IMR-90 (cell line): ENCODE measurements at regions not wholly inside any gene's neighbourhood (a gene's known extent, or its start where the extent isn't known, plus 50 kb on each side); places are given as distances from the start of the nearest gene placed in this dataset.

ENCODE experiments used
- ATAC-seq: fragments of 200-7000 bp; cut with Tn5 transposase; 2 replicates; pipeline ENCODE4 v1.9.1; 2020; ENCODE audit warnings: low read depth, mild to moderate bottlenecking, moderate library complexity
- BruUV-seq: library from RNA; stranded (reverse); fragments of 400-500 nt; replicated peaks from 2 replicates; lab custom pipeline; 2021; lab: Mats Ljungman, UMichigan
- CTCF ChIA-PET: fragments of 300-600 bp; formaldehyde crosslinking; extraction: SDS; loops from one replicate; lab custom pipeline; 2021; ENCODE audit warnings: antibody characterized with exemption; lab: Yijun Ruan, JAX
- POLR2A ChIA-PET: fragments of 300-600 bp; sonication (Branson Sonifier 250); formaldehyde crosslinking; loops from one replicate; lab custom pipeline; 2022; ENCODE audit warnings: antibody characterized with exemption; ENCODE audit not compliant: unreplicated experiment; lab: Charles Lee
- DNase-seq: peaks from one replicate; pipeline ENCODE4 v3.0.0; 2013
- H2AFZ ChIP-seq: replicated peaks from 2 replicates; pipeline ENCODE3; 2013; ENCODE audit warnings: low read length, mild to moderate bottlenecking; ENCODE audit not compliant: poor library complexity
- H2AK5ac ChIP-seq: 2 replicates; pipeline ENCODE4 v1.6.1; 2013; ENCODE audit warnings: low read depth, low read length, inconsistent platforms
- H2AK9ac ChIP-seq: replicated peaks from 2 replicates; pipeline ENCODE3; 2013; ENCODE audit warnings: mild to moderate bottlenecking, low read depth, low read length, moderate library complexity; ENCODE audit not compliant: poor library complexity
- H2BK120ac ChIP-seq: 2 replicates; pipeline ENCODE4 v1.6.1; 2013; ENCODE audit warnings: low read depth, low read length, inconsistent platforms
- H2BK15ac ChIP-seq: 3 replicates; pipeline ENCODE4 v1.6.1; 2013; ENCODE audit warnings: low read depth, low read length, inconsistent platforms
- H2BK20ac ChIP-seq: 2 replicates; pipeline ENCODE4 v1.6.1; 2013; ENCODE audit warnings: low read depth, mild to moderate bottlenecking, inconsistent platforms, low read length, moderate library complexity
- H2BK5ac ChIP-seq: 2 replicates; pipeline ENCODE4 v1.6.1; 2013; ENCODE audit warnings: mild to moderate bottlenecking, low read depth, low read length, inconsistent platforms; ENCODE audit not compliant: poor library complexity, severe bottlenecking
- H3K14ac ChIP-seq: replicated peaks from 2 replicates; pipeline ENCODE4 v1.6.1; 2013; ENCODE audit warnings: low read depth, low read length, inconsistent platforms
- H3K18ac ChIP-seq: 2 replicates; pipeline ENCODE4 v1.6.1; 2013; ENCODE audit warnings: low read depth, low read length, control low read depth
- H3K23ac ChIP-seq: 2 replicates; pipeline ENCODE4 v1.6.1; 2013; ENCODE audit warnings: low read depth, low read length, inconsistent platforms
- H3K27ac ChIP-seq: 2 replicates; pipeline ENCODE4 v1.5.1; 2013; ENCODE audit warnings: mild to moderate bottlenecking, control low read depth, low read length; ENCODE audit not compliant: insufficient read depth
- H3K27me3 ChIP-seq: 2 replicates; pipeline ENCODE4 v1.6.1; 2013; ENCODE audit warnings: low read length; ENCODE audit not compliant: control insufficient read depth, insufficient read depth
- H3K36me3 ChIP-seq: 2 replicates; pipeline ENCODE4 v1.6.1; 2013; ENCODE audit warnings: low read length, mixed read lengths; ENCODE audit not compliant: control insufficient read depth, insufficient read depth
- H3K4ac ChIP-seq: 2 replicates; pipeline ENCODE4 v1.6.1; 2013; ENCODE audit warnings: low read depth, low read length, inconsistent platforms
- H3K4me1 ChIP-seq: 2 replicates; pipeline ENCODE4 v1.6.1; 2013; ENCODE audit warnings: low read length, mixed read lengths; ENCODE audit not compliant: control insufficient read depth, insufficient read depth
- H3K4me2 ChIP-seq: 2 replicates; pipeline ENCODE4 v1.6.1; 2013; ENCODE audit warnings: low read depth, mild to moderate bottlenecking, control low read depth, low read length, moderate library complexity
- H3K4me3 ChIP-seq: 2 replicates; pipeline ENCODE4 v1.5.1; 2013; ENCODE audit warnings: low read depth, mild to moderate bottlenecking, control low read depth, low read length, moderate library complexity; ENCODE audit not compliant: insufficient read depth
- H3K56ac ChIP-seq: 2 replicates; pipeline ENCODE4 v1.6.1; 2013; ENCODE audit warnings: low read length, inconsistent platforms; ENCODE audit not compliant: insufficient read depth; ENCODE audit errors: extremely low read depth
- H3K79me1 ChIP-seq, 2 experiments: 2 replicates each; pipeline ENCODE4 v1.6.1; 2013; ENCODE audit warnings: low read length in 2 of 2, inconsistent platforms in 1 of 2, low read depth in 1 of 2
- H3K9ac ChIP-seq: 2 replicates; pipeline ENCODE4 v1.6.1; 2013; ENCODE audit warnings: low read depth, low read length, control low read depth
- H3K9me1 ChIP-seq: 2 replicates; pipeline ENCODE4 v1.6.1; 2013; ENCODE audit warnings: low read length, inconsistent platforms; ENCODE audit not compliant: insufficient read depth
- H3K9me3 ChIP-seq: 2 replicates; pipeline ENCODE4 v1.6.1; 2013; ENCODE audit warnings: low read length; ENCODE audit not compliant: control insufficient read depth, insufficient read depth
- H4K20me1 ChIP-seq: 2 replicates; pipeline ENCODE4 v1.6.1; 2013; ENCODE audit warnings: low read length, inconsistent platforms; ENCODE audit not compliant: insufficient read depth
- H4K5ac ChIP-seq: 2 replicates; pipeline ENCODE4 v1.6.1; 2013; ENCODE audit warnings: mild to moderate bottlenecking, low read depth, low read length, control low read depth
- H4K8ac ChIP-seq, 2 experiments: 2 replicates each; pipeline ENCODE4 v1.6.1; 2013; ENCODE audit warnings: low read depth in 2 of 2, low read length in 2 of 2, control low read depth in 1 of 2, inconsistent platforms in 1 of 2
- H4K91ac ChIP-seq: 2 replicates; pipeline ENCODE4 v1.6.1; 2013; ENCODE audit warnings: low read depth, low read length, inconsistent platforms; ENCODE audit not compliant: insufficient read depth
- MAFK ChIP-seq: IDR thresholded peaks from 2 replicates; pipeline ENCODE4 v1.6.1; 2012; ENCODE audit warnings: low read depth, low read length, improper control_type of control experiment
- NFE2L2 ChIP-seq: fragments of 150-350 bp; IDR thresholded peaks from 2 replicates; pipeline ENCODE4 v1.6.1; 2016; ENCODE audit warnings: low read depth, mild to moderate bottlenecking, low read length
- WGBS, 2 experiments: methylation state at CpG; one replicate each; pipeline versions ENCODE4 v1.1.5 to v1.1.7; 2013; ENCODE audit warnings: missing lambda C conversion rate in 2 of 2; ENCODE audit not compliant: insufficient read length in 1 of 2; ENCODE audit errors: extremely low coverage in 2 of 2; 5-methylcytosine and 5-hydroxymethylcytosine counted together
- dilution Hi-C: fragments of 300-500 bp; cut with HindIII; formaldehyde crosslinking; loops from one replicate; pipeline ENCODE4 v1.14.3; 2018; ENCODE audit warnings: low sequenced_read_pairs; ENCODE audit not compliant: unreplicated experiment
- in situ Hi-C: fragments of 300-500 bp; cut with MboI; formaldehyde crosslinking; loops from 3 replicates; pipeline ENCODE4 v1.14.3; 2019; ENCODE audit warnings: low sequenced_read_pairs, inconsistent platforms, mixed read lengths
- intact Hi-C: fragments of 100-400 bp; cut with micrococcal nuclease; formaldehyde crosslinking; loops from 2 replicates; pipeline ENCODE4 v1.10.0; 2022

DNA sequence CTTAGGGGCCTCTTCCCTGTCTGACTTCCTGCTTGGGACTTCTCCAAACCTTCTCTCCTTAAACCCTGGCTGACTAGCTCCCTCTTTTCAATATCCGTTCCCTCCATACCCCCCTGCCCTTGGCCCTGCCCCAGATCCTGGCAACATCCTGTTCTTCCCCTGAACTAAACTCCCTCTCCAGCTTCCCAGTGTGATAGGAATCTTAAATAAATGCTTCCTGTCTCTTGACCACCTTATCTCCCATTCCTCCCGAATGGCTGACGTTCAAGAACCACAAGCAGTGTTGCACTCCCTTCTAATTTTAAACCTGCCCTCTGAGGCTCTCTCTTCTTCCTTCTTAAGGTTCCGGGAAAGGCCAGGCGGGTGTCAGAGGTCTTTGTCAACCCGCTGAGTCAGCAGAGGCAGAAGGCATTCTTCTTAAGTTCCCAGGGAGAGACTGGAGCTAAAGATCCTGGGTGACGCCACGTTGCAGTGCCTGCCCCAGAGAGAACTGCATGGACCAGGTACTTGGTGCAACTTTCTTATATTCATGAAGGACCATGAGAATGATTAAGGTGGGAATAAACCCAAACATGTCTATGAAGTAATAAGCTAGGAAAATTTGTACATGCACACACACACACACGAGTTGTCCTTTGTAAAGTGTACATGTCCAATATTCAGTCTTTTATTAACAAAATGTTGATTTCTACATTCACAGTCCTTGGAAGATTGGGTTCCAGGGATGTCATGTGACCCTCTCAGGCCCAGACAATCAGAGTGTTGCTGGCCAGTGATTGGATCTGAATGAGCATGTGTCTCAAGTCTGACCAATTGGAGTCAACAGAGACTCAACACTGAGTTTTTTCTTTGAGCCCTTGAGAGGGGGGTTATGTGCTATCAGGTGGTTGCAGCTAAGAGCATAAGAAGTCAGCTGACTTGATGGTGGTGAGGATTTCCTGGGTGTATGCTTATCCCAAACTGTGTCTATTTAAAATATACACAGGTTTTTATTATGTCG, 420.2 kb upstream of the TBX3 start:
- WGBS, 2 experiments: no CpG with 5 or more reads among the region's 10 CpGs
- dilution Hi-C loops: no loop called here
- no peak overlapping the region for H3K9ac ChIP-seq

More for the DNA sequence above, 420.2 kb upstream of the TBX3 start:
- Histone ChIP-seq H3K27ac (no peak overlapping the region), H4K8ac (no peak overlapping the region), H2AK9ac (no peak overlapping the region), H4K5ac (no peak overlapping the region), H3K14ac (no peak overlapping the region), H2AFZ (peak overlapping the region; percentile 13), H3K18ac (no peak overlapping the region), H3K36me3 (no peaks in the 10 kb centered on the region), H3K4ac (no peak overlapping the region), H4K20me1 (no peaks in the 10 kb centered on the region), H2AK5ac (no peak overlapping the region), H3K4me1 (no peaks in the 10 kb centered on the region), H2BK20ac (no peak overlapping the region), H3K27me3 (no peaks in the 10 kb centered on the region), H2BK15ac (no peak overlapping the region), H2BK120ac (no peak overlapping the region), H3K9me1 (no peaks in the 10 kb centered on the region), H3K56ac (no peak overlapping the region), H3K9me3 (no peaks in the 10 kb centered on the region), H2BK5ac (no peak overlapping the region), H3K79me1 (no peaks in the 10 kb centered on the region), H3K4me3 (no peak overlapping the region), H4K91ac (no peak overlapping the region), H3K23ac (no peak overlapping the region), H3K4me2 (no peak overlapping the region)
- in situ Hi-C loops (no loop called here), intact Hi-C loops (no loop called here)
- ChIA-PET POLR2A (no interaction called here), CTCF (no interaction called here)
- no peak for ATAC-seq
- BruUV-seq: no TSS peak
- peak; percentile 56 for DNase-seq
- peak; percentile 81 for TF ChIP-seq MAFK
- no peak for TF ChIP-seq NFE2L2
